K562 (cell line): ENCODE measurements at regions not wholly inside any gene's neighbourhood (a gene's known extent, or its start where the extent isn't known, plus 50 kb on each side); places are given as distances from the start of the nearest gene placed in this dataset.

Source experiments
- ATAC-seq: fragments of 200-7000 bp; cut with Tn5 transposase; 3 replicates; pipeline ENCODE4 v1.9.1; 2020; ENCODE audit warnings: moderate library complexity
- BruUV-seq: library from RNA; stranded (reverse); fragments of 400-500 nt; replicated peaks from 2 replicates; lab custom pipeline; 2021; lab: Mats Ljungman, UMichigan
- CTCF ChIA-PET: fragments of 300-600 bp; formaldehyde crosslinking; extraction: SDS; loops from one replicate; lab custom pipeline; 2021; ENCODE audit warnings: low intra/inter-chr PET ratio; lab: Yijun Ruan, JAX
- POLR2A ChIA-PET: fragments of 300-600, 350-650 bp; sonication (Branson Sonifier 250); formaldehyde crosslinking; extraction: SDS; loops from one replicate; lab custom pipeline; 2021; ENCODE audit warnings: antibody characterized with exemption, inconsistent platforms; lab: Yijun Ruan, JAX
- DNase-seq, 4 experiments: peaks; one replicate each; pipeline versions ENCODE4 v3.0.0 to v3.0.0-alpha.2; 2011 to 2018; ENCODE audit warnings: low spot score in 3 of 4, mixed read lengths in 3 of 4; ENCODE audit errors: extremely low read depth in 1 of 4
- FAIRE-seq: peaks from 2 replicates; lab custom pipeline; 2011; peaks lifted over from hg19 to GRCh38; lab: Jason Lieb, UNC
- H2AFZ ChIP-seq: 2 replicates; pipeline ENCODE4 v1.6.0; 2011; ENCODE audit warnings: low read depth, low read length, control low read depth, inconsistent platforms
- H3K27ac ChIP-seq: fragments of 200-600 bp; 3 replicates; pipeline ENCODE4 v1.8.0; 2011; ENCODE audit warnings: low read depth, mild to moderate bottlenecking, control low read depth, inconsistent platforms, low read length, moderate library complexity, mixed read lengths; ENCODE audit errors: extremely low read depth
- H3K27me3 ChIP-seq, 2 experiments: fragments of 300-600 bp in 1 of 2; 2 replicates in 1 of 2; 3 replicates in 1 of 2; pipeline versions ENCODE4 v1.6.0 to v1.8.0; 2011; ENCODE audit warnings: inconsistent platforms in 2 of 2, low read length in 2 of 2, mild to moderate bottlenecking in 1 of 2, mixed read lengths in 1 of 2, moderate library complexity in 1 of 2; ENCODE audit not compliant: control insufficient read depth in 2 of 2, insufficient read depth in 2 of 2
- H3K36me3 ChIP-seq: fragments of 300-600 bp; 3 replicates; pipeline ENCODE4 v1.8.0; 2011; ENCODE audit warnings: mild to moderate bottlenecking, low read length, inconsistent platforms; ENCODE audit not compliant: control insufficient read depth, insufficient read depth
- H3K4me1 ChIP-seq, 2 experiments: fragments of 200-600 bp in 1 of 2; replicated peaks in 1 of 2; 2 replicates in 1 of 2; 3 replicates in 1 of 2; pipeline versions ENCODE4 v1.5.1 to v1.8.0; 2011; ENCODE audit warnings: inconsistent platforms in 2 of 2, low read length in 2 of 2, mild to moderate bottlenecking in 1 of 2, mixed read lengths in 1 of 2, moderate library complexity in 1 of 2; ENCODE audit not compliant: control insufficient read depth in 2 of 2, insufficient read depth in 2 of 2
- H3K4me2 ChIP-seq: 2 replicates; pipeline ENCODE4 v1.6.1; 2011; ENCODE audit warnings: low read length, control low read depth, inconsistent platforms, mixed read lengths; ENCODE audit not compliant: insufficient read depth
- H3K4me3 ChIP-seq: fragments of 200-600 bp; sonication (generic), shearing (Covaris generic); 2 replicates; pipeline ENCODE4 v1.5.1; 2016; ENCODE audit warnings: control low read depth, inconsistent platforms
- H3K79me2 ChIP-seq: fragments of 200-600 bp; 3 replicates; pipeline ENCODE4 v1.8.0; 2011; ENCODE audit warnings: low read length, inconsistent platforms; ENCODE audit not compliant: control insufficient read depth, insufficient read depth
- H3K9ac ChIP-seq, 2 experiments: 2 replicates each; pipeline versions ENCODE4 v1.6.0 to v1.6.1; 2011; ENCODE audit warnings: low read depth in 2 of 2, low read length in 2 of 2, control low read depth in 1 of 2, inconsistent platforms in 1 of 2, mild to moderate bottlenecking in 1 of 2, mixed read lengths in 1 of 2; ENCODE audit not compliant: insufficient read depth in 1 of 2
- H3K9me1 ChIP-seq: one replicate; pipeline ENCODE4 v1.6.0; 2011; ENCODE audit warnings: inconsistent platforms, mild to moderate bottlenecking, low read length, moderate library complexity; ENCODE audit not compliant: control insufficient read depth, insufficient read depth
- H3K9me3 ChIP-seq: replicated peaks from 2 replicates; pipeline ENCODE4 v1.5.1; 2011; ENCODE audit warnings: low read depth, low read length, inconsistent platforms; ENCODE audit not compliant: control insufficient read depth, insufficient read depth
- H4K20me1 ChIP-seq: replicated peaks from 2 replicates; pipeline ENCODE4 v1.6.1; 2011; ENCODE audit warnings: low read length, inconsistent platforms, mixed read lengths; ENCODE audit not compliant: control insufficient read depth, insufficient read depth
- BRF2 ChIP-seq: IDR thresholded peaks from 3 replicates; pipeline ENCODE4 v1.6.1; 2011; ENCODE audit warnings: borderline replicate concordance, mild to moderate bottlenecking; ENCODE audit not compliant: insufficient read length, insufficient read depth
- CREM ChIP-seq: IDR thresholded peaks from 2 replicates; pipeline ENCODE4 v1.6.1; 2014; ENCODE audit warnings: antibody characterized with exemption, low read depth
- E2F1 ChIP-seq: sonication (generic); formaldehyde crosslinking; IDR thresholded peaks from 2 replicates; pipeline ENCODE4 v1.8.1; 2023; ENCODE audit warnings: mild to moderate bottlenecking, missing genetic modification reagents, moderate library complexity
- E4F1 ChIP-seq: fragments of 250-450 bp; sonication (Bioruptor Pico); IDR thresholded peaks from 2 replicates; pipeline ENCODE4 v1.5.0; 2021; ENCODE audit warnings: mild to moderate bottlenecking, borderline replicate concordance
- FOXA1 ChIP-seq: fragments of 450-650 bp; IDR thresholded peaks from 2 replicates; pipeline ENCODE4 v1.6.1; 2016; ENCODE audit warnings: mild to moderate bottlenecking, borderline replicate concordance
- HNRNPUL1 ChIP-seq: fragments of 200-400 bp; formaldehyde crosslinking; IDR thresholded peaks from 2 replicates; pipeline ENCODE4 v1.6.1; 2017; ENCODE audit warnings: low read length
- KHSRP ChIP-seq: fragments of 450-650 bp; IDR thresholded peaks from 2 replicates; pipeline ENCODE4 v1.6.1; 2017
- NCOA1 ChIP-seq: fragments of 450-650 bp; IDR thresholded peaks from 2 replicates; pipeline ENCODE4 v1.6.1; 2016; ENCODE audit warnings: low read depth
- NCOA2 ChIP-seq, 2 experiments: fragments of 450-650 bp; IDR thresholded peaks; 2 replicates each; pipeline ENCODE4 v1.6.1; 2018; ENCODE audit warnings: mild to moderate bottlenecking in 2 of 2, moderate library complexity in 1 of 2; ENCODE audit not compliant: partially characterized antibody in 2 of 2
- POLR2A ChIP-seq: fragments of 450-650 bp; conservative IDR thresholded peaks from 2 replicates; pipeline ENCODE4 v1.6.1; 2016
- RBM17 ChIP-seq: fragments of 200-400 bp; formaldehyde crosslinking; IDR thresholded peaks from 2 replicates; pipeline ENCODE4 v1.6.1; 2017; ENCODE audit warnings: low read depth, mild to moderate bottlenecking, low read length, borderline replicate concordance
- SMAD2 ChIP-seq: fragments of 150-350 bp; IDR thresholded peaks from 2 replicates; pipeline ENCODE4 v1.6.1; 2014; ENCODE audit warnings: low read depth, mild to moderate bottlenecking, low read length
- SRSF9 ChIP-seq: fragments of 200-400 bp; formaldehyde crosslinking; IDR thresholded peaks from 2 replicates; pipeline ENCODE4 v1.6.1; 2017; ENCODE audit warnings: low read depth, low read length, borderline replicate concordance
- TRIM25 ChIP-seq: fragments of 450-650 bp; IDR thresholded peaks from 2 replicates; pipeline ENCODE4 v1.7.0; 2016; ENCODE audit warnings: borderline replicate concordance
- ZNF217 ChIP-seq: sonication (generic); formaldehyde crosslinking; IDR thresholded peaks from 2 replicates; pipeline ENCODE4 v1.8.0; 2022; ENCODE audit warnings: mild to moderate bottlenecking, missing genetic modification reagents
- ZNF224 ChIP-seq: sonication (generic); formaldehyde crosslinking; IDR thresholded peaks from 2 replicates; pipeline ENCODE4 v1.8.0; 2022; ENCODE audit warnings: mild to moderate bottlenecking, missing genetic modification reagents
- ZNF740 ChIP-seq, 3 experiments: fragments of 200-800 bp in 1 of 3; sonication (Bioruptor generic) in 1 of 3; sonication (generic) in 1 of 3; formaldehyde crosslinking in 1 of 3; IDR thresholded peaks; 2 replicates each; pipeline versions ENCODE4 v1.6.1 to v1.8.0; 2016 to 2022; ENCODE audit warnings: mild to moderate bottlenecking in 2 of 3, missing compliant biosample characterization in 2 of 3, missing genetic modification characterization in 2 of 3, missing genetic modification reagents in 1 of 3
- WGBS: fragments of 100-300 bp; shearing (Covaris generic); methylation state at CpG from one replicate; pipeline ENCODE4 v1.1.6; 2016; ENCODE audit warnings: low coverage, mixed read lengths; ENCODE audit not compliant: insufficient coverage; ENCODE audit errors: missing lambda C conversion rate; 5-methylcytosine and 5-hydroxymethylcytosine counted together
- in situ Hi-C: fragments of 300-500 bp; cut with MboI; formaldehyde crosslinking; loops from 4 replicates; pipeline ENCODE4 v1.15.0; 2018; ENCODE audit warnings: inconsistent platforms, mixed read lengths
- intact Hi-C: fragments of 100-400 bp; cut with micrococcal nuclease; formaldehyde crosslinking; loops from 2 replicates; pipeline ENCODE4 v1.14.2; 2022

- in situ Hi-C loops = no loop called here
- intact Hi-C loops = no loop called here
- Histone ChIP-seq H3K36me3 (no peaks in the 10 kb centered on the region), H3K27ac (no peak overlapping the region), H3K79me2 (no peaks in the 10 kb centered on the region)
- no peak for ATAC-seq
- no peak for TF ChIP-seq FOXA1
- no peak for TF ChIP-seq E4F1 (CRISPR knock-in tag)
- TF ChIP-seq E2F1 (CRISPR knock-in tag) = no peak
- TF ChIP-seq HNRNPUL1 = no peak
- no peak for TF ChIP-seq ZNF224 (CRISPR knock-in tag)
- no peak for TF ChIP-seq ZNF217 (CRISPR knock-in tag)
- no peak for TF ChIP-seq TRIM25
- no peak for TF ChIP-seq SMAD2
- no peak for TF ChIP-seq NCOA1
- no peak for TF ChIP-seq NCOA2 (IDR thresholded peaks at IDR 0.05; ENCODE audit: partially characterized antibody in 2 of 2)
- TF ChIP-seq RBM17 = no peak
- TF ChIP-seq KHSRP = no peak
- no peak for TF ChIP-seq ZNF740 (CRISPR knock-in tag; IDR thresholded peaks at IDR 0.05)
- TF ChIP-seq ZNF740 (tag; IDR thresholded peaks at IDR 0.05) = no peak
- no peak for TF ChIP-seq BRF2
- TF ChIP-seq POLR2A = no peak
- TF ChIP-seq CREM = no peak
- no peak for TF ChIP-seq SRSF9
- TF ChIP-seq, all 486 proteins: peak for 0
- no peak overlapping the region for H3K9ac ChIP-seq
- H3K27me3 ChIP-seq = no peaks in the 10 kb centered on the region
- H3K9me3 ChIP-seq = no peaks in the 10 kb centered on the region
- no peaks in the 10 kb centered on the region for H3K9me1 ChIP-seq
- H4K20me1 ChIP-seq = no peaks in the 10 kb centered on the region
- ChIA-PET POLR2A (no interaction called here), CTCF (no interaction called here)
- no peak overlapping the region for H3K4me3 ChIP-seq
- no peaks in the 10 kb centered on the region for H3K4me1 ChIP-seq
- no peak for FAIRE-seq
- BruUV-seq = no TSS peak
- WGBS = 0% methylated on average over 2 of the region's 2 CpGs
- no peak overlapping the region for H2AFZ ChIP-seq
- no peak for DNase-seq
- no peak overlapping the region for H3K4me2 ChIP-seq
These were observed 475.6 kb upstream of the VRK2 start for GRCh38 chr2:57570961-57571360.
